GM12878 (cell line): ENCODE measurements at regions not wholly inside any gene's neighbourhood (a gene's known extent, or its start where the extent isn't known, plus 50 kb on each side); places are given as distances from the start of the nearest gene placed in this dataset.

Source experiments
- CEBPB ChIP-seq, 2 experiments: fragments of 150-350 bp in 1 of 2; IDR thresholded peaks; 2 replicates each; pipeline ENCODE4 v1.6.1; 2012 to 2014; ENCODE audit warnings: low read depth in 2 of 2, low read length in 2 of 2, borderline replicate concordance in 1 of 2, inconsistent platforms in 1 of 2
- PBX3 ChIP-seq: IDR thresholded peaks from 2 replicates; pipeline ENCODE4 v1.6.1; 2011; ENCODE audit warnings: mild to moderate bottlenecking, low read depth, low read length, moderate library complexity; ENCODE audit not compliant: insufficient replicate concordance
- POLR2AphosphoS5 ChIP-seq: IDR thresholded peaks from 2 replicates; pipeline ENCODE4 v1.6.1; 2011; ENCODE audit warnings: mild to moderate bottlenecking, low read length, inconsistent platforms

DNA sequence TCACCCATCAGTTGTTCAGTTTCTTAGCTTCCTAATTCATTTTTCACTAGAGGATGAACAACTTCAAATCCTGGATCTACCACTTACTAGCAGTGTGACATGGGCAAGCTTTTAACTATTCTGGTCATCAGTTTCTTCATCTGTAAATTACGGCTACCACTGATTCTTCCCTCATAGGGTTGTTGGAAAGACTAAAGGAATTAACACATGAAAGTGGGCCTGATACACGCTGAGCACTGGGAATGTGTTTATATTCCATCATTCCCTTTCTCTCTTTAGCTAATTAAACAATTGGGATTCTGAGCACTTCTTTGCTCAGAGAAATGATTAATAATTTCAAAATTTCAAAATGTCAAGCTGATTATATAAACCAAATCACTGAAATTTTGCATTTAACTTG lies 862.3 kb upstream of the GCFC2 start:
- TF ChIP-seq PBX3 = no peak
- no peak for TF ChIP-seq POLR2AphosphoS5
- no peak for TF ChIP-seq CEBPB (IDR thresholded peaks at IDR 0.05; ENCODE audit: borderline replicate concordance in 1 of 2, low read depth in 2 of 2, low read length in 2 of 2)
